Dendritic cell treated with granulocyte-macrophage colony-stimulating factor and Interleukin-4, amounts not matched to agents 40 ng/mL and 50 ng/mL, for 4 days (primary cell): ENCODE measurements at regions not wholly inside any gene's neighbourhood (a gene's known extent, or its start where the extent isn't known, plus 50 kb on each side); places are given as distances from the start of the nearest gene placed in this dataset.

Source experiments
- H3K27ac Mint-ChIP-seq: one replicate; pipeline ENCODE4 v1.8.0; 2022; ENCODE audit warnings: mild to moderate bottlenecking, mixed read lengths
- H3K27me3 Mint-ChIP-seq: one replicate; pipeline ENCODE4 v1.8.0; 2022; ENCODE audit warnings: mild to moderate bottlenecking, mixed read lengths
- H3K36me3 Mint-ChIP-seq: one replicate; pipeline ENCODE4 v1.8.0; 2022; ENCODE audit warnings: low read depth, mixed read lengths
- H3K4me1 Mint-ChIP-seq: one replicate; pipeline ENCODE4 v1.8.0; 2022; ENCODE audit warnings: low read depth, mixed read lengths
- H3K4me3 Mint-ChIP-seq: one replicate; pipeline ENCODE4 v1.8.0; 2022; ENCODE audit warnings: mild to moderate bottlenecking, moderate library complexity, mixed read lengths
- H3K9me3 Mint-ChIP-seq: one replicate; pipeline ENCODE4 v1.8.0; 2022; ENCODE audit warnings: mixed read lengths
- intact Hi-C: fragments of 100-400 bp; cut with micrococcal nuclease; formaldehyde crosslinking; loops from one replicate; pipeline ENCODE4 v1.15.0; 2022

DNA sequence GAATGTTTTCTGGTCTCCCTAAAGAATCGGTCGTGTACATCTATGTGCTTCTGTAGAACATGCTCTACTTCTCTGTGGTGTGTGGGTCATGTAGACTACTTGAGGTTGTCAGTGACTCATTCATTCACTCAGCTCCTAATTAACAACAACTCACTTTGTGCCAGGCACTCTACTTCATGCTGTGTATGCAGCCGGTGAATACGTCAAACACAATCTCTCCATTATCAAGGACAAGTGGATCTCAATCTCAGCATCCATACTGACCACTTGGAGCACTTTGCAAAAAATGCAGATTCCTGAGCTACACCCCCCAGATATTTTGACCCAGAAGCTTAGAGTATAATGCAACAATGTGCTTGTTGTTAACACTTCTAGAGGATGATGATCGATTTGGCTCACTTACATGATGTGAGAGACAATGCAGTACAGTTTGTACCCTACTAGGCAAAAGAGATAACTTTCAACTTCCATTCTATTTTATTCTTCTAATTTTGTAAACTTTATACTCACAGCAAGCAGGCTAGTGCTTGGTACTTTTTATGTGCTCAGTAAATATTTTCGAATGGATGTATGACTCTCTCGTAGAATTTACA, 508.6 kb upstream of the ADAMTS5 start:
- Mint-ChIP-seq H3K36me3 (no peaks in the 10 kb centered on the region), H3K4me1 (no peaks in the 10 kb centered on the region), H3K4me3 (no peak overlapping the region), H3K27ac (no peak overlapping the region), H3K9me3 (peaks cover 3% of the 10 kb centered on the region), H3K27me3 (no peaks in the 10 kb centered on the region)
- intact Hi-C loops, result loop anchor here (5.0 kb wide), 1 partner anchor 52 kb away; no protein-coding TSS in a partner anchor

DNA sequence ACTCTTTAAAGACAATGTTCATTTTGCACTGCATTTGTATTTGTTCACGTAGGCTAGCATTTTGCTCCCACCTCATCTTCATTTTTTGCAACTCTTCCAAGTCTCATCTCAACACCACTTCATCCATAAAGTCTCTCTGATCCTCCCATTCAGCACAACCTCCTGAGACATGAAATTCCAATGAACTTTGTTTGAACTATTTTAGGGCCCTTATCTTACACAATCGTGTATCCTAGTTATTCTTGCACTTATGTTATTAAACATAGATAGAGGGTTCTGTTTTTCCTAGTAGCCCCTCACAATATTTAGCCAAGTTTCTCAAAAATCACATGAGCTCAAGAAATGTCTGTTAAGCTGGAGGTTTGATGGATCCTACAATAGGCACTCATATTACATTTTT, 500.5 kb upstream of the ADAMTS5 start:
- H3K36me3 Mint-ChIP-seq, result no peaks in the 10 kb centered on the region
- H3K4me3 Mint-ChIP-seq, result no peak overlapping the region
- no peaks in the 10 kb centered on the region for H3K4me1 Mint-ChIP-seq
- peaks cover 12% of the 10 kb centered on the region for H3K9me3 Mint-ChIP-seq
- intact Hi-C loops, result no loop called here
- no peak overlapping the region for H3K27ac Mint-ChIP-seq
- no peaks in the 10 kb centered on the region for H3K27me3 Mint-ChIP-seq

DNA sequence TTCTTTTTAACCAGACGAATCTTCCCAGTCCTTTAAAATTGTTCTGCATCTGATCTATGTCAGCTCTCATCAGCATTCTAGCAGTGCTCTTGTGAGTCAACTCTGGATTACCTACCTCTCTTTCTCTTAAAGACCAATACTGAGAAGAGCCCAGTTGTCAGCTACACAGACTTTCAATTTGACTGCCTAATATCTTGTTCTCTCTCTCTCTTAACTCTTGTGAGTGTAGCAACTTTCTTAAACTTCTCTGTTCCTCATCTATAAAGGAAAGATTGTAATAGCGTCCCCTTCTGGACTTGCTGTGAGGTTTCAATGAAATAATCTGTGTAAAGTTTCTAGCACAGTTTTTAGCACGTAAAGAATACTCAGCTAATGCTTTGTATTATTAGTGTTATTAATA, 499.3 kb upstream of the ADAMTS5 start:
- Mint-ChIP-seq H3K36me3 (no peaks in the 10 kb centered on the region), H3K27me3 (no peaks in the 10 kb centered on the region), H3K27ac (no peak overlapping the region), H3K9me3 (peaks cover 12% of the 10 kb centered on the region), H3K4me3 (no peak overlapping the region), H3K4me1 (no peaks in the 10 kb centered on the region)
- intact Hi-C loops, result no loop called here

DNA sequence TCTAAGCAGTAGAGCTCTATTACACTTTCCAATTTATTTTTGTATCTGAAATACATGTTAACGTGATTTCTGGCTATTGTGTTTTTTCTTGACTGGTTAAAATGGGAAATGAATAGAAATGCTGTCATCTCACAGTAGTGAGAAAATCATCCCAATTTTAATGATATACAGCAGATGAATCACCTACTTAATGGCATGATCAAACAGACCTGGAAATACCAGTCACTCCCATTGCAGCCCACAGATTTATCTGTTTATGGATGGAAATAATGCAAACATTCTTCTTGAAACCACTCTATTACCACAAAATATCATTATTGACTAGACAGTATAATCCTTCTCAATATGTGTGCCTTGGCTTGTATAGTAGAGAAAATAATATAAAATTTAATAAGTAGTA, 497.8 kb upstream of the ADAMTS5 start:
- no peaks in the 10 kb centered on the region for H3K4me1 Mint-ChIP-seq
- no peaks in the 10 kb centered on the region for H3K27me3 Mint-ChIP-seq
- H3K36me3 Mint-ChIP-seq, result no peaks in the 10 kb centered on the region
- H3K4me3 Mint-ChIP-seq, result no peak overlapping the region
- H3K9me3 Mint-ChIP-seq, result peaks cover under 1% of the 10 kb centered on the region
- H3K27ac Mint-ChIP-seq, result no peak overlapping the region
- intact Hi-C loops, result no loop called here

DNA sequence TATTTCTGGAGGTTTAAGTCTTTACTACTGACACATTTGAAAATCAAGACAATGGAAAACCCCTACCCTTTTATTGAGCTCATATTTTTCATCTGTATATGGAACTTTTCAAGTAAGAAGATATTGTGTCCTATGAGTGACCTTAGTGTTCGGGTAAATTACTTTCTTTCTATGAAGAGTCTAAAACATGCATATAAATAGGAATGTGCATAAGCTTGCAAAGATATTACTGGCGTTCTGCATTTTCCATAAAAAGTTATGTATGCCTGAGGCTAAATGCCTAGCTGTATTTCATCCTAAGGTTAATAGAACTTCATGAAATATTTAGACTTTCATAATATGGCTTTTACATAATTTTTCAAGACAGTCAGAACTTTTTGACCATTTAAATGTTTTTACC, 495.8 kb upstream of the ADAMTS5 start:
- Mint-ChIP-seq H3K9me3 (no peaks in the 10 kb centered on the region), H3K27me3 (no peaks in the 10 kb centered on the region), H3K27ac (no peak overlapping the region), H3K4me3 (no peak overlapping the region), H3K36me3 (no peaks in the 10 kb centered on the region), H3K4me1 (no peaks in the 10 kb centered on the region)
- intact Hi-C loops, result no loop called here

DNA sequence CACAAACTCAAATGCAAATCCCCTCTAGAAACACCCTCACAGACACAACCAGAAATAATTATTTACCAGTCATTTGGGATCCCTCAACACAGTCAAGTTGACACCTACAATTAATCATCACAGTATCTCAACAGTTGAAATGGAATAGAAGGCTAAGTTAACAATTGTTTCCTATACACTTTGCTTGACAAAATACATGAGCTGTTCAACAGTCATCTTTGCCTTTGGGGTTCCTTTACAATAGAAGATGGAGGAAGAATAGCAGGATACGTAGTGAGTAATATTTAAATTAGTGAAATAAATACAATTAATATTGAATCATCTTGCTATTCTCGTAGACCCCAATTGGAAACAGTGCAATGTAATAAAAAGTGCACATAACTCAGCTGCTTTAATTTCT, 487.3 kb upstream of the ADAMTS5 start:
- H3K27me3 Mint-ChIP-seq, result no peaks in the 10 kb centered on the region
- no peak overlapping the region for H3K27ac Mint-ChIP-seq

DNA sequence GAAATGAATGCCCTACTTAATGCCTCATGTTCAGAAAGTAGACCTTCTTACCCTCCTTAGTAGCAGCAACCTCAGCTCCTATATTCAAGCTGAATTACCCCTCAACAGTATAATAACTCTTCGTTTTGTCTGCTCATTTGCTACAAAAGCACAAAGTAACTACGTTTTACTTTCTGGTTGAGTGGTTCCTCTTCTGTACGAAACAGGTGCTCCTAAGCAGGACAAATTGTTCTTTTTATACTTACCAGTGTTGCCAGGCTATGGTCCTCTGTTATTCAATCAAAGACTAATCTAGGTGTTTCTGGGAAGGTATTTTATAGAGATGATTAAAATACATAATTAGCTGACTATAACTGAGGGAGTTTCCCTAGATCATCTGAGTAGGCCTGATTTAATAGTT, 484.2 kb upstream of the ADAMTS5 start:
- Mint-ChIP-seq H3K9me3 (peaks cover 23% of the 10 kb centered on the region), H3K4me3 (no peak overlapping the region), H3K27me3 (no peaks in the 10 kb centered on the region), H3K27ac (no peak overlapping the region), H3K36me3 (no peaks in the 10 kb centered on the region), H3K4me1 (no peaks in the 10 kb centered on the region)
- intact Hi-C loops, result no loop called here

More for the DNA sequence above, 487.3 kb upstream of the ADAMTS5 start:
- Mint-ChIP-seq H3K36me3 (no peaks in the 10 kb centered on the region), H3K4me1 (no peaks in the 10 kb centered on the region), H3K4me3 (no peak overlapping the region), H3K9me3 (no peaks in the 10 kb centered on the region)
- intact Hi-C loops, result no loop called here

DNA sequence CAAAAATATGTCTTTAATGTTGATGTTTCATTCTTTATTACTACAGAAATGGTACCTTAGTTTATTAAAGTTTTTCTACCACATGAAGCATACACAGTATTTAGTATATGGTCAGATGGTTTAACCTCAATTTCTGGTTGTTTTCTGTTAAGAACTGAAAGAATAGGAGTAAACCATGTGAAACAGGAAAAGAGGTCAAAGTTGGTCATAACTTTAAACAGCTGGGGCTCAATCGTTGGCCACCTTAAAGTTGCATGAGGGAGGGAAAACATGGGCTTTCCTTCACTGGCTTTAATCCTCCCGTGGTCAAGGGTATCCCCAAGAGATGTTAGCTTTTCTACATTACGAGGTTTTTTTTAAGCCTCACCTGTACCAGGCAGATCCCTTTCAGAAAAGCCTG, 483.3 kb upstream of the ADAMTS5 start:
- intact Hi-C loops, result no loop called here
- H3K27ac Mint-ChIP-seq, result no peak overlapping the region
- no peak overlapping the region for H3K4me3 Mint-ChIP-seq
- no peaks in the 10 kb centered on the region for H3K27me3 Mint-ChIP-seq
- no peaks in the 10 kb centered on the region for H3K4me1 Mint-ChIP-seq
- no peaks in the 10 kb centered on the region for H3K36me3 Mint-ChIP-seq
- peaks cover 32% of the 10 kb centered on the region for H3K9me3 Mint-ChIP-seq

DNA sequence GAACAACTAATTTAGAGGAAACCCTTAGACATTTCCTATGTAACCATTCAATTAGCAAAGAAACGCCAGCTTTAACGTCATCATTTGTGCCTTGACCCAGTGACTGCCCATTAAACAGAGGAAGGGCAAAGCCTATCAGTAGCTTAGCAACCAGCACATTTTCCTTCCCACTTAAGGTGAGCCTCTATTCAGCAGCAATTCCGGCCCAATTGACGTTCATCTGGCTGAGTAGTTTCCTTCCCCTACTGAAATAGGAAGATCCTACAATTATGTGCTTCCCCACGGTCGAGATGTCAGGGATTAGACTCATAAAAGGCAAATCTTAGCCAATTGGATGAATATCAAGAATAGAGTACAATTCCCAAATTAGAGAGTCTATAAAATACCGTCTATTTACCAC, 482.1 kb upstream of the ADAMTS5 start:
- Mint-ChIP-seq H3K4me1 (no peaks in the 10 kb centered on the region), H3K27me3 (no peaks in the 10 kb centered on the region), H3K9me3 (peaks cover 38% of the 10 kb centered on the region), H3K4me3 (no peak overlapping the region), H3K27ac (no peak overlapping the region), H3K36me3 (no peaks in the 10 kb centered on the region)
- intact Hi-C loops, result no loop called here

DNA sequence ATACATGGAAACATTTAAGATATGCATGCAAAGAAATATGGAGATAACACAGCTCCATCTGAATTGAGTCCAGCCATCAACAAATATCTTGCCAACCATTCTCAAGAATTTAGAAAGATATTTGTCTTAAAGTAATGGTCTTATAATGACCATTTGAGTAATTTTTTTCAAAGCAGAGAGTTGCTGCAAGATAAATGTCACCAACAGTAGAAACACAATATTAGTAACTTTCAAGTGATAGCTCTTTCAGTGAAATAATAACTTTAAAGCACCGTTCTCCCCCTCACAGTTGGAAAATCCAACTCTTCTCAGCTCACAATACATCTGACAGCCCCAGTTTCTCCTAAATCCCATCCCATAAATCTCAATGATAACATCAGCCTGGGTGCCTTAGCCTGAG, 481.0 kb upstream of the ADAMTS5 start:
- no peaks in the 10 kb centered on the region for H3K36me3 Mint-ChIP-seq
- no peaks in the 10 kb centered on the region for H3K4me1 Mint-ChIP-seq
- no peaks in the 10 kb centered on the region for H3K27me3 Mint-ChIP-seq
- H3K9me3 Mint-ChIP-seq, result peaks cover 49% of the 10 kb centered on the region
- H3K27ac Mint-ChIP-seq, result no peak overlapping the region
- H3K4me3 Mint-ChIP-seq, result no peak overlapping the region
- intact Hi-C loops, result no loop called here

DNA sequence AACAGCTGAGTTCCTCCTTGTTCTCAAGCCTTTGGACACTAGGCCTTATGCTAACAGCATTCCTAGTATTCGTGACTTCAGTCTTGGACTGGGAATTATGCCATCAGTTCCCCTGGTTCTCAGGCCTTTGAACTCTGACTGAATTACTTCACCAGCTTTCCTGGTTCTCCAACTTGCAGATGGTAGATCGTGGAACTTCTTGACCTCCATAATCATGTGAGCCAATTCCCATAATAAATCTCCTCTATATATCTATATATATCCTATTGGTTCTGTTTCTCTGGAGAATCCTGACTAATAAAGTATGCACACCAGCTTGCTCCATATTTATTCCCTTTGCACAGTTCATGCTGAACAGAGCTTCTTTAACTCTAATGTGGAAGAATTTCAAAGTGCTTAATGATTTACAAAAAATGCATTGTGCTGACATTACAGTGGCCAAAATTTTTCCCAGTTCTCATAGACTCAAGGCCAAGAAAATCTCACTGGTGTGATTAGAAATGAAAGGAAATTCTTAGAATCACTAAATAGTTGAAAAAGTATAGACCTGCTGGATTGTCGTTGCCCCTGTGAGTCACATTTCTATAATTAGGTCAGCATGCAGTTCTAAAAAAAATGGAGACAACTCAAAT, 462.9 kb upstream of the ADAMTS5 start:
- Mint-ChIP-seq H3K27ac (no peak overlapping the region), H3K36me3 (no peaks in the 10 kb centered on the region), H3K9me3 (peaks cover 25% of the 10 kb centered on the region), H3K4me3 (no peak overlapping the region), H3K4me1 (no peaks in the 10 kb centered on the region), H3K27me3 (no peaks in the 10 kb centered on the region)
- intact Hi-C loops, result no loop called here

DNA sequence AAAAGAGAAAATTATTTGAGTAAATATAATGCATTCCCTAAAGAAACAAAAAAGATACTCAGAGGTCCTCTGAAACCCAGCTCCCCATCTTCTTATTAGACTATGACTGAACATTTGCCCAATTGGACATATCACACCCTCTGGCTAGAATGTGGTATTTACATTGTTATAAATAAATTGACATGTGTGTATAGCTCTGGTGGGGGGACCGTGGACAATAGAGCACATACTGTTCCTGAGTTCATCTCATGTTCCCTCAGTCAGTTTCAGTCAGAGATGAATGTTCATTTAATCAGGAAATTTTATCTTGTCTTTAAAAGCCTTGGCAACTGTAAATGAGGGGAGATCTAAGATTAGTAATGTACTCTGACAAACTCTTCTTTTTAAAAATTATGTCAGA, 459.3 kb upstream of the ADAMTS5 start:
- Mint-ChIP-seq H3K4me3 (no peak overlapping the region), H3K9me3 (peaks cover 29% of the 10 kb centered on the region), H3K27me3 (no peaks in the 10 kb centered on the region), H3K36me3 (no peaks in the 10 kb centered on the region), H3K27ac (no peak overlapping the region), H3K4me1 (no peaks in the 10 kb centered on the region)
- intact Hi-C loops, result no loop called here

DNA sequence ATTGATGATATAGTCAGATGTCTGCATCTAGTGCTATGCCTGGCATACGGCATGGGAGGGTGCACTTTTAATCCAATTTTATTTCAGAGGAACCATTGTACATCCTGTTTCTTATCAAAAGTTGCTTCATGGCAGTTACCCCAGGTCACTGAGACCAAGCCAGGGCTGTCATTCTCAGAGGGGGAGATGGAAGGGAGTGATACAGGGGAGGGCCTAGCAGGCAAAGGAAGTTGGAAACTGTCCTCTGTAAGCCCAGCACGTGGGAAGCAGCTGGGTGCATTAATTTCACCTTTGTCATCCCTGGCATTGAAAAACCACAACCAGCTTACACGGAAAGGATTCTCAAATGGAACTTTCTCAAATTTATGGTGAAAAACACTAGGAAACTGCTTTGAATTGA, 458.7 kb upstream of the ADAMTS5 start:
- no peaks in the 10 kb centered on the region for H3K27me3 Mint-ChIP-seq
- peaks cover 23% of the 10 kb centered on the region for H3K9me3 Mint-ChIP-seq
- intact Hi-C loops, result no loop called here
- no peak overlapping the region for H3K4me3 Mint-ChIP-seq
- no peaks in the 10 kb centered on the region for H3K4me1 Mint-ChIP-seq
- no peak overlapping the region for H3K27ac Mint-ChIP-seq
- H3K36me3 Mint-ChIP-seq, result no peaks in the 10 kb centered on the region

DNA sequence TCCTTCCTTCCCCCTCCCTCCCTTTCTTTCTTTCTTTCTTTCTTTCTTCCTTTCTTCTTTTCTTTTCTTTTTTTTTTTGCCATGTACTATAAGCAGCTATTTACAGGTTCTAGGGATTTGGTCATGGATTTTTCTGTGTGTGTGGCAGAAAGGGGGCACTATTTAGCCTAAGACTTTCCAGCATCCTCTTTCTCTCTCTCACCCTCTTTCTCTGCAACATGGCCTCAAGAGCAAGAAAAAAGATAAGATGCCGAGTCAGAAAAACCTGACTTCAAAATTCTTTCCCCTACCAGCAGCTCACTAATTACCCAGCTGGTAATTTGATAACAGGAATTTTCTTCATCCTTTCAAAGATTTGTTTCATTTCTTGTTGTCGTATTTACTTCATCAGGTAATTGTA, 458.3 kb upstream of the ADAMTS5 start:
- Mint-ChIP-seq H3K4me3 (no peak overlapping the region), H3K9me3 (peaks cover 19% of the 10 kb centered on the region), H3K36me3 (no peaks in the 10 kb centered on the region), H3K27me3 (no peaks in the 10 kb centered on the region), H3K4me1 (no peaks in the 10 kb centered on the region), H3K27ac (no peak overlapping the region)
- intact Hi-C loops, result no loop called here

DNA sequence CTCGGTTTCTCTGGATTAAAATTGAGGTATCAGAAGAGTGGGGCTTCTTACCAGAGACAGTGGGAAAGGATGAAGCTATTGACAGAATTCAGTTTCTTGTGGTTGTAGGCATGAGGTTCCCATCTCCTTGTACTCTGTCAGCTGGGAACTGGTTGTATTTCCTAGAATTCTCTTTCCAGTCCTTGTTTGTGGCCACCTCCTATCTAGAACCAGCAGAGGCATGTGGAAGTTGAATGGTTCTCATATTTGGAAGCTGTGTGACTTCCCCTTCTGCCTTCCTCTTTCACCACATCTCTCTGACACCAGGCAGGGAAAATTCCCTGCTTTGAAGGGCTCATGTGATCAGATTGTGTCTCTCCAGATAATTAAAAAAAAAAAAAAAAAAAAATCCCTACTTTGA, 457.7 kb upstream of the ADAMTS5 start:
- no peaks in the 10 kb centered on the region for H3K27me3 Mint-ChIP-seq
- intact Hi-C loops, result no loop called here
- H3K4me3 Mint-ChIP-seq, result no peak overlapping the region
- H3K9me3 Mint-ChIP-seq, result peaks cover 17% of the 10 kb centered on the region
- H3K36me3 Mint-ChIP-seq, result no peaks in the 10 kb centered on the region
- no peak overlapping the region for H3K27ac Mint-ChIP-seq
- no peaks in the 10 kb centered on the region for H3K4me1 Mint-ChIP-seq
